ENCODE measurements at regions not wholly inside any gene's neighbourhood (a gene's known extent, or its start where the extent isn't known, plus 50 kb on each side); places are given as distances from the start of the nearest gene placed in this dataset.

GRCh38 chr11:71109586-71109985, 142.8 kb downstream of the SHANK2 start:
- Histone ChIP-seq H3K79me2 (ENCODE audit: control insufficient read depth in 1 of 2, insufficient read depth in 2 of 2, low read length in 2 of 2) (no peaks in the 10 kb centered on the region), H3K4me1 (replicated peaks in 1 of 4; ENCODE audit: control insufficient read depth in 3 of 4, insufficient read depth in 4 of 4, low read length in 3 of 4) (peaks cover 0 to 13% (median 6%) of the 10 kb centered on the region in 4 experiments; a peak in 6 of 7 replicates), H3K23ac (ENCODE audit: insufficient read length) (no peak overlapping the region), H2BK5ac (ENCODE audit: low read depth, low read length) (no peak overlapping the region), H3K9me3 (ENCODE audit: insufficient read depth in 2 of 2, low read depth in 1 of 2, low read length in 1 of 2) (no peaks in the 10 kb centered on the region), H3K9ac (replicated peaks in 1 of 4; ENCODE audit: extremely low read depth in 1 of 4, low read depth in 3 of 4, low read length in 3 of 4) (no peak overlapping the region), H3K14ac (ENCODE audit: insufficient read length) (no peak overlapping the region), H3K56ac (replicated peaks; ENCODE audit: insufficient read length, low read depth, low read length) (no peak overlapping the region), H2AFZ (ENCODE audit: low read length) (no peak overlapping the region), H2AK5ac (ENCODE audit: low read depth, low read length) (no peak overlapping the region), H4K5ac (ENCODE audit: insufficient read length, low read depth, low read length) (no peak overlapping the region), H2BK120ac (replicated peaks; ENCODE audit: low read depth, low read length) (no peak overlapping the region), H2BK20ac (ENCODE audit: low read length) (no peak overlapping the region), H3K36me3 (ENCODE audit: control insufficient read depth in 2 of 4, insufficient read depth in 4 of 4, low read length in 3 of 4) (peaks cover 7 to 22% (median 9%) of the 10 kb centered on the region in 4 experiments; a peak in 7 of 8 replicates), H4K8ac (ENCODE audit: extremely low read depth, insufficient read depth, low read length) (no peak overlapping the region), H3K23me2 (ENCODE audit: low read depth, low read length) (no peaks in the 10 kb centered on the region), H2BK12ac (ENCODE audit: low read depth, low read length) (no peak overlapping the region), H3K27ac (ENCODE audit: low read depth, low read length) (no peak overlapping the region), H2BK15ac (ENCODE audit: low read length) (no peak overlapping the region), H4K91ac (replicated peaks; ENCODE audit: insufficient read length, low read length) (no peak overlapping the region), H3K18ac (ENCODE audit: extremely low read depth, low read length) (no peak overlapping the region), H3K4ac (replicated peaks; ENCODE audit: insufficient read length, low read depth, low read length) (no peak overlapping the region), H4K20me1 (replicated peaks in 1 of 2; ENCODE audit: control insufficient read depth in 1 of 2, insufficient read depth in 2 of 2, low read length in 2 of 2) (peaks cover 0 to 3% of the 10 kb centered on the region in 2 experiments), H3K4me2 (ENCODE audit: insufficient read depth in 1 of 2, low read depth in 2 of 2, low read length in 2 of 2) (no peak overlapping the region), H3K79me1 (ENCODE audit: low read depth, low read length) (peaks cover 2% of the 10 kb centered on the region), H3K27me3 (replicated peaks in 1 of 4; ENCODE audit: control insufficient read depth in 3 of 4, extremely low read depth in 1 of 4, insufficient read depth in 3 of 4, low read length in 3 of 4) (no peaks in the 10 kb centered on the region), H3K4me3 (ENCODE audit: extremely low read depth in 1 of 4, insufficient read depth in 2 of 4, low read depth in 3 of 4, low read length in 4 of 4) (no peak overlapping the region)
- ChIA-PET POLR2A (ENCODE audit: partially characterized antibody) (no interaction called here), CTCF (ENCODE audit: partially characterized antibody) (interaction anchor here (1.5 kb wide), 1 partner anchor 11 kb away, joined by 3 read pairs; no protein-coding TSS in a partner anchor)
- DNase-seq (ENCODE audit: low read depth in 1 of 2, low spot score in 2 of 2), result no peak
- 94% methylated on average over 13 of the region's 13 CpGs; no CpG with 5 or more reads in 1 of the 2 experiments for WGBS, 2 experiments (ENCODE audit: extremely low coverage in 1 of 2, insufficient coverage in 1 of 2, insufficient read length in 1 of 2, insufficient replicate concordance in 2 of 2, low coverage in 1 of 2, low lambda C conversion rate in 2 of 2, missing lambda C conversion rate in 1 of 2)
- TF ChIP-seq NANOG (IDR thresholded peaks at IDR 0.05; ENCODE audit: insufficient read depth, low read depth, low read length, poor library complexity, severe bottlenecking) (no peak), CHD2 (IDR thresholded peaks at IDR 0.05; ENCODE audit: low read length) (no peak), CREB1 (IDR thresholded peaks at IDR 0.05) (no peak), SIX5 (IDR thresholded peaks at IDR 0.05; ENCODE audit: low read depth, low read length) (no peak), POLR2A (IDR thresholded peaks at IDR 0.05; ENCODE audit: control extremely low read depth in 1 of 2, low read depth in 2 of 2, low read length in 2 of 2) (no peak), RNF2 (IDR thresholded peaks at IDR 0.05; ENCODE audit: borderline replicate concordance, low read depth, low read length, missing control alignments, poor library complexity, severe bottlenecking) (no peak), BCL11A (IDR thresholded peaks at IDR 0.05; ENCODE audit: low read depth in 2 of 2, low read length in 2 of 2) (no peak), HDAC2 (IDR thresholded peaks at IDR 0.05; ENCODE audit: borderline replicate concordance in 1 of 2, low read depth in 2 of 2, low read length in 2 of 2) (no peak), E2F6 (IDR thresholded peaks at IDR 0.05) (no peak)
- no peak for FAIRE-seq

Measured in H1 (cell line).